HL-60/S4 treated with phorbol 12-myristate 13-acetate at 8.2 ng/mL for 4 days and 3 days (cell line): ENCODE measurements at regions not wholly inside any gene's neighbourhood (a gene's known extent, or its start where the extent isn't known, plus 50 kb on each side); places are given as distances from the start of the nearest gene placed in this dataset.

Experiments used
- in situ Hi-C: fragments of 300-500 bp; cut with MboI; formaldehyde crosslinking; loops from 2 replicates; pipeline ENCODE4 v1.15.0; 2022; ENCODE audit warnings: low sequenced_read_pairs

DNA sequence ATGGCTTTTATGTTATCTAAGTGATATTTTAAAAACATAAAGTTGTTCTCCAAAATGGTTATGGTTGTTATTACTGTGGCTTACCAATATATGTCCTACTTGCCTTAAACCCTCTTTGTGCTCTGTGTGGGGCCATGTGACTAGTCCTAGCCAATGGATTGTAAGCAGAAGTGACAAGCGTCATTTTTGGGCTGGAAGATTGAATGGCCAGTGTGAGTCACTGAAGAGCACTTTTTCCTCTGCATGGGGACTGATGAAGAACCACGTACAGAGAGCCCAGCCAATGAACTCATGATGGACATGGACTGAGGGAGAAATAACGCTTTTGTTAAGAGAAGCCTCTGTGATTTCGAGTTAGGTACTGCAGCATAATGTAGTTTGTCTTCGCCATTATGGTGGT, 332.7 kb downstream of the EDEM1 start:
- in situ Hi-C loops: no loop called here

- in situ Hi-C loops: no loop called here
Measured at GRCh38 chr3:5523125-5523524, 335.6 kb downstream of the EDEM1 start.

DNA sequence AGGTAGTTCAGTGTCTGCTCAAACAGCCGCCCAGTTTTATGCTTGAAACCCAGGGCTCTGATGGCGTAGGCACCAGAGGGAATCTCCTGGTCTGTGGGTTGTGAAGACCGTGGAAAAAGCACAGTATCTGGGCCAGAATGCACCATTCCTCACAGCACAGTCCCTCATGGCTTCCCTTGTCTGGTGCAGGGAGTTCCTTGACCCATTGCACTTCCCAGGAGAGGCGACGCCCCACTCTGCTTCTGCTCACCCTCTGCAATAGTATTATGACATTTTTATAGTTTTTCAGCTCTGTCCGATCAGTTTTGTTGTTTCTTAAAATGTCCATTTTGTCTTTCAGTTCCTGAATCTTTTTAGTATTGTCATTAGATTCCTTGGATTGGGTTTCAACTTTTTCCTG, 343.5 kb downstream of the EDEM1 start:
- in situ Hi-C loops: no loop called here

DNA sequence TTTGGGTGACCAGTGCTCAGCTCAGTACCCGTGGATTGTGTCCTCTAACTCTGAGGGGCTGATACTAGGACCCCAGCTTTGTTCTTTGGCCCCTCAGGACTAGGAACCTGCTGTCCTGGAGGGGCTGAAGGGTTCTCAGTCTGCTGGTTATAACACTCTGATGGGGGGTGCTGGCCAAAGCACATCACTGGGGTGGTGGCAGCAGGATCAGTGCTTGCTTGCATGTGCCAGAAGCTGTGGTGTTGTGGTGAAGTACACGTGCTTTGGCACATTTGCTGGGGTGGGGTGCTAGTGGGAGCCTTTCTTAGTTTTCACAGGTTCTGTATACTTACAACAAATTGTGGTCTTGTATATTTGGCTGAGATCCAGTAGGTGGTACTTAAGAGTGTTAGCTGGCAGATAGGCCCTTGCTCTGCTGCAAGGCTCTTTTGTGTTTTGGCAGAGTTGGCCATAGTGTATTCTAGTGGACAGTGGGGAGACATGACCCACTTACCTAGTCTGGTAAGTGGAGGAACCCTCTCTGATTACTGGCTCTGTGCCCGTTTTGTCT, 344.3 kb downstream of the EDEM1 start:
- in situ Hi-C loops: no loop called here

DNA sequence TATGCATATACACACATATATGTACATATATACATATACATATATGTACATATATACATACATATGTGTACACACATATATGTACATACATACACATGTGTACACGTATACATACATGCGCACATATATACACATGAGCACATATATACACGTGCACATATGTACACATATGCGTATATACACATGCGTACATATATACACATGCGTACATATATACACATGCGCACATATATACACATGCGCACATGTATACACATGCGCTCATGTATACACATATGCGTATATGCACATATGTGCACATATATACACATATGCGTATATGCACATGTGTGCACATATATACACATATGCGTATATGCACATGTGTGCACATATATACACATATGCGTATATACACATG, 353.0 kb downstream of the EDEM1 start:
- in situ Hi-C loops: no loop called here

- in situ Hi-C loops: no loop called here
Measured at GRCh38 chr3:5542472-5542871, 355.0 kb downstream of the EDEM1 start.

DNA sequence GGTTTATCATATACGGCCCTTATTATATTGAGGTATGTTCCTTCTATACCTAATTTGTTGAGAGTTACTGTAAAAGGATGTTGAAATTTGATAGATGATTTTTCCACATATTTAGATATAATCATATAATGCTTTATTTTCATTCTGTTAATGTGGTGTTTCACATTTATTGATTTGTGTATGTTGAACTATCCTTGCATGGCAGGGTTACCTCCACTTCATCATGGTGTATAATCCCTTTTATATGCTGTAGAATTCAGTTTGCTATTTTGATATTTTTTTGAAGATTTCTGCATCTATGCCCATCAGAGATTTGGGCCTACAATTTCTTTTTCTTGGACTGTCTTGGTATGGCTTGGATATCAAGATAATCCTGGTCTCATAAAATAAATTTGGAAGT, 355.5 kb downstream of the EDEM1 start:
- in situ Hi-C loops: no loop called here

GRCh38 chr3:5545719-5546118, 358.2 kb downstream of the EDEM1 start:
- in situ Hi-C loops: no loop called here

DNA sequence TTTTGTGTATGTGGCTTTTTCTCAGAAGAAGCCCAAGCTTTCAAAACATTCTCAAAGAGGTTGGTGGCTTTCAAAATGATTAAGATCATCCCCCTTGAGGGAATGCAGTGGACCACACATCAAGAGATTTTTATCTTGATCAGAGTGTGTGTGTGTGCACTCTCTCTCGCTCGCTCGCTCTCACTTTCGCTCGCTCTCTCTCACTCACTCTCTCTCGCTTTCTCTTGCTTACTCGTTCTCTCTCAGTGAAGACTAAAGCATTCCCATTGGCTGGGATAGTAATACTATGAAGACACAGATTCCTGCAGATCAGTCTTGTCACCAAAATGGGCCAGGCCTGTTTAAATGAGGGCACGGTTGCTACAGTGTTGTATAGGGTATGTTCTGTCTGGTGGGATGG, 365.7 kb downstream of the EDEM1 start:
- in situ Hi-C loops: no loop called here

DNA sequence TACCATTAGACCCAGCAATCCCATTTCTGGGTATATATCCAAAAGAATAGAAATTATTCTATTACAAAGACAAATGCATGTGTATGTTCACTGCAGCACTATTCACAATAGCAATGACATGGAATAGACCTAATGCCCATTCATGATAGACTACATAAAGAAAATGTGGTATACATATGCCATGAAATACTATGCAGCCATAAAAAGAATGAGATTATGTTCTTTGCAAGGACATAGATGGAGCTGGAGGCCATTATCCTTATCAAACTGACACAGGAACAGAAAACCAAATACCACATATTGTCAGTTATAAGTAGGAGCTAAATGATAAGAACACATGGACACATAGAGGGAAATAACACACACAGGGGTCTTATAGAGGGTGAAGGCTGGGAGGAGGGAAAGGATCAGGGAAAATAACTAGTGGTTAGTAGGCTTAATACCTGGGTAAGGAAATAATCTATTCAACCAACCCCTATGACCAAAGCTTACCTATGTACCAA, 366.8 kb downstream of the EDEM1 start:
- in situ Hi-C loops: no loop called here

DNA sequence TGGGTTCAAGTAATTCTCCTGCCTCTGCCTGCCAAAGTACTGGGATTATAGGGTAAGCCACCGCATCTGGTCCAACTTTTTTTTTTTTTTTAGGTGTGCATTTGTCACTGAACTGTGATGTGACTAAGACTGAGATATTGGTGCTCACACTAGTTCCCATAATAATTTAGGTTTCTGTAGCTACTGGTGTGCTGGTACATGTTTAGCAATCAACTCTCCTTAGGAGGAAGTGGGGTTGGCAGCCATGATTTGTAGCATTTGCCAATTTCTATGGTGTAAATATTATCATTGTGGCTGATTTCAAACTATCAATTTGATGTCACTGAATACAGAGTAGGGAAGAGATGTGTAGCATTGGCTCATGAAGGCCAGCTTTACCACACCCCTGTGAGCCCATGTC, 372.7 kb downstream of the EDEM1 start:
- in situ Hi-C loops: no loop called here

GRCh38 chr3:5563537-5564277, 376.2 kb downstream of the EDEM1 start:
- in situ Hi-C loops: no loop called here

DNA sequence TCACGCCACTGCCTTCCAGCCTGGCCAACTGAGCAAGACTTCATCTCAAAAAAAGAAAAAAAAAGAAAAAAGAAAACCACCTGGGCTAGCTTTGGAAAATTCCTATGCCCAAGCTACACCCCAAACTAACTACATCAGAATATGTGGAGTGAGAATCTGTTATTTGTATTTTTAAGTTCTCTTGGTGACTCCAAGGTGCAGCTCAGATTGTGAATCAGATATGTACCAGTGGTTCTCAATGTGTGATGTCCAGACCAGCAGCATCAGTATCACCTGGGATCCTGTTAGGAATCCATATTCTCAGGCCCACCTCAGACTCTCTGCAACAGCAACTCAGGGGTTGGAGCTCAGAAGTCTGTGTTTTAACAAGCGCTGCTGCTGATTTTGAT, 376.8 kb downstream of the EDEM1 start:
- in situ Hi-C loops: no loop called here

GRCh38 chr3:5565026-5565425, 377.5 kb downstream of the EDEM1 start:
- in situ Hi-C loops: no loop called here

DNA sequence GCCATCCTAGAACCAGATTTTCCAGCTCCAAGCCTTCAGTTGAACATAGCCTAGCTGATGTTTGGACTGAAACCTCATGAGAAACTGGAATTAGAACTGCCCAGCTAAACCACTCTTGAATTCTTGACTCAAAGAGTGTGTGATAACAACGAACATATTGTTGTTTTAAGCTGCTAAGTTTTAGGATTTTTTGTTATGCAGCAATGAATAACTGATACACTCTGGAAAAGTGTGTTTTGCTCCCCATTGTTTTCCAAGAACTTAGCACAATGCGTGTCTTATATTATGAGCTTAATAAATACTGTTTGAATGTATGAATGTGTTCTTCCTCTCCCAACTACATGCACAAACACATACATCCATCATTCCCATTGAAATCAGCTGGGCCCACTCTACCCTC, 379.6 kb downstream of the EDEM1 start:
- in situ Hi-C loops: no loop called here

- in situ Hi-C loops: no loop called here
Measured at GRCh38 chr3:5568451-5568850, 380.9 kb downstream of the EDEM1 start.

- in situ Hi-C loops: no loop called here
Measured at GRCh38 chr3:5569152-5569551, 381.6 kb downstream of the EDEM1 start.

- in situ Hi-C loops: no loop called here
Measured at GRCh38 chr3:5572168-5572567, 384.7 kb downstream of the EDEM1 start.

GRCh38 chr3:5576277-5577011, 388.9 kb downstream of the EDEM1 start:
- in situ Hi-C loops: no loop called here

- in situ Hi-C loops: no loop called here
Measured at GRCh38 chr3:5579139-5579602, 391.7 kb downstream of the EDEM1 start.

- in situ Hi-C loops: no loop called here
Measured at GRCh38 chr3:5579946-5580345, 392.4 kb downstream of the EDEM1 start.

DNA sequence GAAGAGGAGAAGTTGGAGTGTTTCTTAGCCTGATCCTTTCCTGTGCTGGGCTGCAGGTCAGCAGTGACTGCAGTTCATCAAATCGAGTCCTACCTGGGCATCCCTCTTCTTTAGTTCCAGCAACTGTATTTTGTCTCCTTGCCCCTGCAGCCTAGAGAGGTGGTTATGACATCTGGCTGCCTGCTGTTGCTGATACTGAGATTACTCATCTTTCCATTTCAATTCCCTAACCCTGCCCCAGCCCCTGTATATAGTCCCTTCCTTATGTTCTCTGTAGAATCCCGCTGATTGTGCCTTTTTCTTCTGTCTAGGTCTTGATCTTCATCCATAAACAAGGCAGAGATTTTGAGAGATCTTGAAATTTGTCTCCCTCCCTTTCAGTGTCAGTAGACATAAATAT, 393.3 kb downstream of the EDEM1 start:
- in situ Hi-C loops: no loop called here
